Spleen (tissue), 7 donors: ENCODE measurements at regions not wholly inside any gene's neighbourhood (a gene's known extent, or its start where the extent isn't known, plus 50 kb on each side); places are given as distances from the start of the nearest gene placed in this dataset.

Experiments used
- CTCF ChIP-seq, 11 experiments: fragments of 200-600 bp in 7 of 11; fragments of 450-650 bp in 4 of 11; sonication (generic) in 4 of 11; IDR thresholded peaks in 8 of 11; conservative IDR thresholded peaks in 3 of 11; 1 replicate in 7 of 11; 2 replicates in 4 of 11; pipeline versions ENCODE4 v1.4.0 to v1.8.0; 2016 to 2021; ENCODE audit warnings: antibody characterized with exemption in 11 of 11, inconsistent platforms in 4 of 11, mild to moderate bottlenecking in 1 of 11
- POLR2A ChIP-seq, 3 donors: fragments of 450-650 bp; IDR thresholded peaks; one replicate each; pipeline ENCODE4 v1.5.1; 2017; ENCODE audit warnings: antibody characterized with exemption in 3 of 3, mild to moderate bottlenecking in 1 of 3
- POLR2AphosphoS5 ChIP-seq, 3 donors: sonication (generic); formaldehyde crosslinking; IDR thresholded peaks; one replicate each; pipeline ENCODE4 v1.5.1; 2017; ENCODE audit warnings: antibody characterized with exemption in 3 of 3
- donor health status: DM: no; HTN: no; CAD: no; lungs with moderate emphysema.
- donor health status: DM: no; HTN: no; CAD: no.
- donor health status: DM: no; HTN: no; CAD: no.

DNA sequence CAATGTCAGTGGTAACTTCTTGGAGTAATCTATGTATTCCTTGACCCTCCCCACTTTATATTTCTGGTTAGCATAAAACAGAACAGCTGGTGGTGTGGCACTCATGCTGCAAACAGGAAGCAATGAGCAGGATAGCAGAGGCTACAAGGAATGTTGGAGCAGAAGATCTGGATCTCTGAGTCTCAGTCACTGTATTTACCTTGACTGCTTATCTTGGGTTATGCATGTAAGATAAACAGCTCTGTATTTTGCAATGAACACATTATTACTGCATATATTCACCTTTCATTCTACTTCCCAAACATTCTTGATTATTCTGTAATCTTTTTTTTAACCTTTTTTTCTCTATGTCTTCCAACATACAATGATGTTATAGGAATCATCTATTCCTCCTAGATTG lies 977.9 kb upstream of the CNTNAP5 start:
- TF ChIP-seq POLR2AphosphoS5 (IDR thresholded peaks at IDR 0.05), result no peak
- TF ChIP-seq CTCF (IDR thresholded peaks at IDR 0.05 in 8 of 11, conservative IDR thresholded peaks at IDR 0.05 in 3 of 11), result no peak
- no peak for TF ChIP-seq POLR2A (IDR thresholded peaks at IDR 0.05)
